SK-N-SH (cell line): ENCODE measurements at regions not wholly inside any gene's neighbourhood (a gene's known extent, or its start where the extent isn't known, plus 50 kb on each side); places are given as distances from the start of the nearest gene placed in this dataset.

Experiments used
- CTCF ChIA-PET: fragments of 300-600, 350-600 bp; formaldehyde crosslinking; extraction: SDS; loops from one replicate; lab custom pipeline; 2021; lab: Yijun Ruan, JAX
- POLR2A ChIA-PET: fragments of 350-600 bp; sonication (Branson Sonifier 250); formaldehyde crosslinking; extraction: SDS; loops from one replicate; lab custom pipeline; 2020; ENCODE audit warnings: antibody characterized with exemption, inconsistent platforms; lab: Yijun Ruan, JAX
- DNase-seq: peaks from one replicate; pipeline ENCODE4 v3.0.0; 2012
- H2AFZ ChIP-seq: fragments of 200-600 bp; sonication (generic); 2 replicates; pipeline ENCODE4 v1.8.1; 2016; ENCODE audit warnings: antibody characterized with exemption, mild to moderate bottlenecking, low read depth
- H3F3A ChIP-seq: fragments of 200-600 bp; sonication (generic); replicated peaks from 2 replicates; pipeline ENCODE3; 2016; ENCODE audit warnings: antibody characterized with exemption, mild to moderate bottlenecking; ENCODE audit not compliant: insufficient read depth
- H3K27ac ChIP-seq, 2 experiments: fragments of 200-500 bp in 1 of 2; fragments of 200-600 bp in 1 of 2; sonication (Bioruptor generic) in 1 of 2; sonication (generic), shearing (Covaris generic) in 1 of 2; 2 replicates each; pipeline versions ENCODE4 v1.5.1 to v1.6.1; 2014 to 2016; ENCODE audit warnings: low read depth in 2 of 2, inconsistent platforms in 1 of 2, low read length in 1 of 2, mild to moderate bottlenecking in 1 of 2, mixed read lengths in 1 of 2
- H3K27me3 ChIP-seq: fragments of 200-600 bp; sonication (generic), shearing (Covaris generic); 2 replicates; pipeline ENCODE4 v1.6.1; 2016; ENCODE audit warnings: mixed run types; ENCODE audit not compliant: insufficient read depth
- H3K36me3 ChIP-seq, 2 experiments: fragments of 200-500 bp in 1 of 2; fragments of 200-600 bp in 1 of 2; sonication (Bioruptor generic) in 1 of 2; sonication (generic) in 1 of 2; replicated peaks in 1 of 2; 2 replicates each; pipeline versions ENCODE3 to v1.5.1; 2014 to 2016; ENCODE audit warnings: low read length in 1 of 2, mild to moderate bottlenecking in 1 of 2; ENCODE audit not compliant: insufficient read depth in 2 of 2, control insufficient read depth in 1 of 2
- H3K4me1 ChIP-seq, 2 experiments: fragments of 200-500 bp in 1 of 2; fragments of 200-600 bp in 1 of 2; sonication (Bioruptor generic) in 1 of 2; sonication (generic), shearing (Covaris generic) in 1 of 2; 2 replicates each; pipeline versions ENCODE4 v1.5.1 to v1.6.1; 2014 to 2016; ENCODE audit warnings: low read depth in 1 of 2, low read length in 1 of 2, mixed run types in 1 of 2; ENCODE audit not compliant: insufficient read depth in 2 of 2, control insufficient read depth in 1 of 2
- H3K4me2 ChIP-seq: fragments of 200-600 bp; sonication (generic), shearing (Covaris generic); 2 replicates; pipeline ENCODE4 v1.6.1; 2017; ENCODE audit warnings: mixed run types
- H3K4me3 ChIP-seq, 2 experiments: fragments of 200-500 bp in 1 of 2; fragments of 200-600 bp in 1 of 2; sonication (Bioruptor generic) in 1 of 2; sonication (generic), shearing (Covaris generic) in 1 of 2; 2 replicates each; pipeline versions ENCODE4 v1.5.1 to v1.8.1; 2014 to 2016; ENCODE audit warnings: low read depth in 2 of 2, inconsistent platforms in 1 of 2, low read length in 1 of 2, mild to moderate bottlenecking in 1 of 2, mixed read lengths in 1 of 2, moderate library complexity in 1 of 2
- H3K79me2 ChIP-seq: fragments of 200-600 bp; sonication (generic); 2 replicates; pipeline ENCODE4 v1.8.1; 2017; ENCODE audit warnings: mild to moderate bottlenecking; ENCODE audit not compliant: insufficient read depth
- H3K9ac ChIP-seq: fragments of 200-600 bp; sonication (generic); 2 replicates; pipeline ENCODE4 v1.6.1; 2017; ENCODE audit warnings: mixed run types
- H3K9me2 ChIP-seq: fragments of 200-600 bp; sonication (generic); 2 replicates; pipeline ENCODE4 v1.6.1; 2017; ENCODE audit warnings: mixed run types
- H3K9me3 ChIP-seq: fragments of 200-600 bp; sonication (generic); 2 replicates; pipeline ENCODE4 v1.6.1; 2017; ENCODE audit warnings: mixed run types, mild to moderate bottlenecking, moderate library complexity
- H4K20me1 ChIP-seq: fragments of 200-600 bp; sonication (generic); 2 replicates; pipeline ENCODE4 v1.6.1; 2017; ENCODE audit warnings: mild to moderate bottlenecking, mixed run types; ENCODE audit not compliant: insufficient read depth
- EZH2phosphoT487 ChIP-seq: fragments of 200-600 bp; sonication (generic); IDR thresholded peaks from 2 replicates; pipeline ENCODE4 v1.6.1; 2017; ENCODE audit warnings: low read depth, mixed run types, mild to moderate bottlenecking, antibody characterized with exemption, moderate library complexity, borderline replicate concordance
- GATA2 ChIP-seq: sonication (generic); formaldehyde crosslinking; IDR thresholded peaks from 2 replicates; pipeline ENCODE4 v1.5.0; 2020; ENCODE audit warnings: mild to moderate bottlenecking, missing genetic modification reagents
- JUND ChIP-seq: IDR thresholded peaks from 2 replicates; pipeline ENCODE4 v1.4.0; 2012
- POLR2AphosphoS5 ChIP-seq: IDR thresholded peaks from 2 replicates; pipeline ENCODE4 v1.6.1; 2012; ENCODE audit warnings: low read depth, low read length
- SIN3A ChIP-seq: IDR thresholded peaks from 2 replicates; pipeline ENCODE4 v1.6.1; 2012; ENCODE audit warnings: low read depth, mild to moderate bottlenecking, low read length, moderate library complexity, borderline replicate concordance
- TEAD4 ChIP-seq: IDR thresholded peaks from 2 replicates; pipeline ENCODE4 v1.4.0; 2012; ENCODE audit warnings: mild to moderate bottlenecking, borderline replicate concordance; ENCODE audit not compliant: insufficient read depth
- WGBS: methylation state at CpG from one replicate; pipeline ENCODE4 v1.1.6; 2017; ENCODE audit warnings: low lambda C conversion rate; 5-methylcytosine and 5-hydroxymethylcytosine counted together
- TF ChIP-seq, protein P1 (sequence below): IDR thresholded peaks from 2 replicates; pipeline ENCODE4; 2012
- TF ChIP-seq, protein P2 (sequence below): fragments of 150-350 bp; IDR thresholded peaks from 2 replicates; pipeline ENCODE4 v1.6.1; 2017; ENCODE audit warnings: antibody characterized with exemption, low read length, low read depth, borderline replicate concordance
- TF ChIP-seq, protein P3 (sequence below): IDR thresholded peaks from 2 replicates; pipeline ENCODE4 v1.4.0; 2012; ENCODE audit warnings: low read depth
- TF ChIP-seq, protein P4 (sequence below): IDR thresholded peaks from 2 replicates; pipeline ENCODE4 v1.4.0; 2012; ENCODE audit warnings: low read depth, borderline replicate concordance

DNA sequence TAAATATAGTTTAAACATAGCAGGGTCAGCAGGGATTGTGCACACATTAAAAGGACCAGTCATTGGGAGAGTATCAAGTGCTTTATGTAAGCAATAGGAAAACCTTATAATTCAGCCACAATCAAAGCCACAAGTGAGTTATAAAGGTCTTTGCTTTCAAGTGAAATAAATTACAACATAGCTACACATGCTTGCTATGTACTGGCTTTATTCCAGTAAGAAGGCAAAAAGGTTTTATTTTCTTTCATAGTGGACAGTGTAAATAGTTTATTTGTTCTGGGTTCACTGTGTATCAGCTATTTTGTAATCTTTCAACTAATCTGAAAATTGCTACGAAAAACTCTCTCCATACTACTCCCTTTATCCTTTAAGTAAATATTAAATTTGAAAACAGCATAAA, 691.4 kb downstream of the PCDH7 start:
- no peaks in the 10 kb centered on the region for H3K36me3 ChIP-seq
- no peak overlapping the region for H2AFZ ChIP-seq
- H3K27ac ChIP-seq: no peak overlapping the region
- H3K79me2 ChIP-seq: no peaks in the 10 kb centered on the region
- no peaks in the 10 kb centered on the region for H3F3A ChIP-seq
- WGBS: 9% methylated on average over 1 of the region's 1 CpG
- H3K4me2 ChIP-seq: no peak overlapping the region
- POLR2A ChIA-PET: no interaction called here
- H3K4me3 ChIP-seq: no peak overlapping the region
- no peak for DNase-seq
- H3K9ac ChIP-seq: no peak overlapping the region
- H3K9me3 ChIP-seq: no peaks in the 10 kb centered on the region
- TF ChIP-seq, protein P1, sequence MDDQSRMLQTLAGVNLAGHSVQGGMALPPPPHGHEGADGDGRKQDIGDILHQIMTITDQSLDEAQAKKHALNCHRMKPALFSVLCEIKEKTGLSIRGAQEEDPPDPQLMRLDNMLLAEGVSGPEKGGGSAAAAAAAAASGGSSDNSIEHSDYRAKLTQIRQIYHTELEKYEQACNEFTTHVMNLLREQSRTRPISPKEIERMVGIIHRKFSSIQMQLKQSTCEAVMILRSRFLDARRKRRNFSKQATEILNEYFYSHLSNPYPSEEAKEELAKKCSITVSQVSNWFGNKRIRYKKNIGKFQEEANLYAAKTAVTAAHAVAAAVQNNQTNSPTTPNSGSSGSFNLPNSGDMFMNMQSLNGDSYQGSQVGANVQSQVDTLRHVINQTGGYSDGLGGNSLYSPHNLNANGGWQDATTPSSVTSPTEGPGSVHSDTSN: no peak
- TF ChIP-seq TEAD4 (no peak), JUND (no peak), GATA2 (CRISPR knock-in tag) (no peak)
- TF ChIP-seq, all 33 proteins: peak for 0
- H4K20me1 ChIP-seq: no peaks in the 10 kb centered on the region
- no peaks in the 10 kb centered on the region for H3K9me2 ChIP-seq
- no peaks in the 10 kb centered on the region for H3K27me3 ChIP-seq
- H3K4me1 ChIP-seq: no peaks in the 10 kb centered on the region
- CTCF ChIA-PET: no interaction called here

DNA sequence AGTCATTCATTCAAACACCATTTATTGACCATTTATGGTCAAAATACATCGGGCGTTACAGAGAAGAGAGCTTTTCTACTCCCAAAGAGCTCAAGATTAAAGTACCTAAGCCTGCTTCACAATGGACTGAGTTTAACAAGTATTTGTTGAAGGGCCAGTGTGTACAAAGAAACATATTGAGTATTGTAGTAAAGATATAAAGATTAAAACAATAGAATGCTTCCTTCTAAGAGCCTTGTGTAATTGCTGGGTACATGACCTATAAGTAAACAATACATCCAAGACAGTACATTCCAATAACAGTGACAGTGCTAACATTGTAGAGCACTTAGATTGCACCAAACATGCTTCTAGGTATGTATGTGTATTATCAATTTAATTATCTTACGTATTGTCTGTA, 695.5 kb downstream of the PCDH7 start:
- Histone ChIP-seq H3K4me2 (no peak overlapping the region), H3K27ac (no peak overlapping the region), H2AFZ (no peak overlapping the region), H3K9me2 (no peaks in the 10 kb centered on the region), H3K4me3 (no peak overlapping the region), H3F3A (no peaks in the 10 kb centered on the region), H3K9ac (no peak overlapping the region), H3K36me3 (no peaks in the 10 kb centered on the region), H3K27me3 (no peaks in the 10 kb centered on the region), H3K4me1 (no peaks in the 10 kb centered on the region), H3K9me3 (no peaks in the 10 kb centered on the region), H3K79me2 (no peaks in the 10 kb centered on the region), H4K20me1 (no peaks in the 10 kb centered on the region)
- POLR2A ChIA-PET: no interaction called here
- DNase-seq: no peak
- no peak for TF ChIP-seq POLR2AphosphoS5
- TF ChIP-seq, protein P2, sequence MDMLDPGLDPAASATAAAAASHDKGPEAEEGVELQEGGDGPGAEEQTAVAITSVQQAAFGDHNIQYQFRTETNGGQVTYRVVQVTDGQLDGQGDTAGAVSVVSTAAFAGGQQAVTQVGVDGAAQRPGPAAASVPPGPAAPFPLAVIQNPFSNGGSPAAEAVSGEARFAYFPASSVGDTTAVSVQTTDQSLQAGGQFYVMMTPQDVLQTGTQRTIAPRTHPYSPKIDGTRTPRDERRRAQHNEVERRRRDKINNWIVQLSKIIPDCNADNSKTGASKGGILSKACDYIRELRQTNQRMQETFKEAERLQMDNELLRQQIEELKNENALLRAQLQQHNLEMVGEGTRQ: no peak
- TF ChIP-seq SIN3A: no peak
- TF ChIP-seq, protein P3, sequence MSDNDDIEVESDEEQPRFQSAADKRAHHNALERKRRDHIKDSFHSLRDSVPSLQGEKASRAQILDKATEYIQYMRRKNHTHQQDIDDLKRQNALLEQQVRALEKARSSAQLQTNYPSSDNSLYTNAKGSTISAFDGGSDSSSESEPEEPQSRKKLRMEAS: no peak
- TF ChIP-seq, protein P4, sequence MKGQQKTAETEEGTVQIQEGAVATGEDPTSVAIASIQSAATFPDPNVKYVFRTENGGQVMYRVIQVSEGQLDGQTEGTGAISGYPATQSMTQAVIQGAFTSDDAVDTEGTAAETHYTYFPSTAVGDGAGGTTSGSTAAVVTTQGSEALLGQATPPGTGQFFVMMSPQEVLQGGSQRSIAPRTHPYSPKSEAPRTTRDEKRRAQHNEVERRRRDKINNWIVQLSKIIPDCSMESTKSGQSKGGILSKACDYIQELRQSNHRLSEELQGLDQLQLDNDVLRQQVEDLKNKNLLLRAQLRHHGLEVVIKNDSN: no peak
- no peak for TF ChIP-seq EZH2phosphoT487
- CTCF ChIA-PET: no interaction called here
- 61% methylated on average over 3 of the region's 3 CpGs for WGBS
